ENCODE measurements at regions not wholly inside any gene's neighbourhood (a gene's known extent, or its start where the extent isn't known, plus 50 kb on each side); places are given as distances from the start of the nearest gene placed in this dataset.

- TF ChIP-seq, protein P1, sequence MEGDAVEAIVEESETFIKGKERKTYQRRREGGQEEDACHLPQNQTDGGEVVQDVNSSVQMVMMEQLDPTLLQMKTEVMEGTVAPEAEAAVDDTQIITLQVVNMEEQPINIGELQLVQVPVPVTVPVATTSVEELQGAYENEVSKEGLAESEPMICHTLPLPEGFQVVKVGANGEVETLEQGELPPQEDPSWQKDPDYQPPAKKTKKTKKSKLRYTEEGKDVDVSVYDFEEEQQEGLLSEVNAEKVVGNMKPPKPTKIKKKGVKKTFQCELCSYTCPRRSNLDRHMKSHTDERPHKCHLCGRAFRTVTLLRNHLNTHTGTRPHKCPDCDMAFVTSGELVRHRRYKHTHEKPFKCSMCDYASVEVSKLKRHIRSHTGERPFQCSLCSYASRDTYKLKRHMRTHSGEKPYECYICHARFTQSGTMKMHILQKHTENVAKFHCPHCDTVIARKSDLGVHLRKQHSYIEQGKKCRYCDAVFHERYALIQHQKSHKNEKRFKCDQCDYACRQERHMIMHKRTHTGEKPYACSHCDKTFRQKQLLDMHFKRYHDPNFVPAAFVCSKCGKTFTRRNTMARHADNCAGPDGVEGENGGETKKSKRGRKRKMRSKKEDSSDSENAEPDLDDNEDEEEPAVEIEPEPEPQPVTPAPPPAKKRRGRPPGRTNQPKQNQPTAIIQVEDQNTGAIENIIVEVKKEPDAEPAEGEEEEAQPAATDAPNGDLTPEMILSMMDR (IDR thresholded peaks at IDR 0.05; ENCODE audit: insufficient read depth, low read depth, low read length) = no peak
- DNase-seq (ENCODE audit: low read depth) = no peak
- H3K4me3 ChIP-seq (ENCODE audit: low read depth, low read length) = no peak overlapping the region
These were observed 118.9 kb upstream of the NECTIN1 start for GRCh38 chr11:119847853-119848252.

- DNase-seq (ENCODE audit: low read depth) = no peak
- H3K4me3 ChIP-seq (ENCODE audit: low read depth, low read length) = no peak overlapping the region
- TF ChIP-seq, protein P1 (IDR thresholded peaks at IDR 0.05; ENCODE audit: insufficient read depth, low read depth, low read length) = no peak
These were observed 117.4 kb upstream of the NECTIN1 start for GRCh38 chr11:119846374-119846773.

DNA sequence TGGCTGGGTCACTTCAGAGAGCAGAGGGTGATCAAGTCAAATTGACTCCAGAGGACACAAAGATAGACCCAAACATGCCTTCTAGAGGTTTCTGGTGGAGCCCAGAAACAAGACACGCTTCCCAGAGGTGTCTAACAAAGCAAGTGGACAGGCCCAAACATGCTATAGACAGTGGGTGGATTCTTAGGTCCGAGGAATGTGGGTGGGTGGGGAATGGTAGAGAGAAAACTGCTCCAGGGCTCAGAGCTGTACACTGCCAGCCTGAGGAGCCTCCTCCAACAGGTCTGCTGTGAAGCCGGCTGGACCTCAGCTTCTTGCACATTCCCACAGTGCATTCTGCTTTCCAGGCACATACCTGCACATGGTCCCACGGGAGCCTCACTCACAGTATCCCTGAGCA lies 116.8 kb upstream of the NECTIN1 start:
- TF ChIP-seq, protein P1 (IDR thresholded peaks at IDR 0.05; ENCODE audit: insufficient read depth, low read depth, low read length) = no peak
- DNase-seq (ENCODE audit: low read depth) = no peak
- no peak overlapping the region for H3K4me3 ChIP-seq (ENCODE audit: low read depth, low read length)

DNA sequence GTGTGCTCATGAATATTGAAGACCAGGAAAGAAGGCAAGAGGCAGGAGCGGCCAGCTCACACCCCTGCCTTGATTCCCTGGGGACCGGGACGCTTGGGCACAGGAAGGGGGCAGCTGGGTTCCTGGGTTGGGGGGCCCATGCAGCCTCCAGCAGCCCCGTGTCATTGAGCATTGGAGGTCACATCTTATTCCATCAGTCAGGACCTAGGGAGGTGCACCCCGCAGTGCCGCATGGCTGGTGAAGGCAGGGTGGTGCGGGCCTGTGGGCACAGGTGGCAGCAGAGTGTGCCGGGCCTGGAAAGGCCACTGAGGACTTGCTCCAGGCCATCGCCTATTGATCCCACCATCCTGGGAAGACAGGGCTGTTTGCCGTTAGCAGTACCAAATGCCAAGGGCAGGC lies 116.3 kb upstream of the NECTIN1 start:
- TF ChIP-seq, protein P1 (IDR thresholded peaks at IDR 0.05; ENCODE audit: insufficient read depth, low read depth, low read length) = no peak
- no peak overlapping the region for H3K4me3 ChIP-seq (ENCODE audit: low read depth, low read length)
- DNase-seq (ENCODE audit: low read depth) = no peak

GRCh38 chr11:119844808-119845207 lies 115.8 kb upstream of the NECTIN1 start:
- TF ChIP-seq, protein P1 (IDR thresholded peaks at IDR 0.05; ENCODE audit: insufficient read depth, low read depth, low read length) = no peak
- no peak overlapping the region for H3K4me3 ChIP-seq (ENCODE audit: low read depth, low read length)
- DNase-seq (ENCODE audit: low read depth) = no peak

GRCh38 chr11:119843877-119844276 lies 114.9 kb upstream of the NECTIN1 start:
- no peak overlapping the region for H3K4me3 ChIP-seq (ENCODE audit: low read depth, low read length)
- no peak for DNase-seq (ENCODE audit: low read depth)
- TF ChIP-seq, protein P1 (IDR thresholded peaks at IDR 0.05; ENCODE audit: insufficient read depth, low read depth, low read length) = no peak

GRCh38 chr11:119842731-119843130 lies 113.7 kb upstream of the NECTIN1 start:
- H3K4me3 ChIP-seq (ENCODE audit: low read depth, low read length) = no peak overlapping the region
- no peak for DNase-seq (ENCODE audit: low read depth)
- TF ChIP-seq, protein P1 (IDR thresholded peaks at IDR 0.05; ENCODE audit: insufficient read depth, low read depth, low read length) = no peak
